HG03159 (cell line): ENCODE measurements at regions not wholly inside any gene's neighbourhood (a gene's known extent, or its start where the extent isn't known, plus 50 kb on each side); places are given as distances from the start of the nearest gene placed in this dataset.

ENCODE experiments used
- ATAC-seq: cut with Tn5 transposase; IDR thresholded peaks from one replicate; pipeline ENCODE4 v1.9.1; 2021; ENCODE audit warnings: mild to moderate bottlenecking, moderate library complexity; ENCODE audit not compliant: unreplicated experiment

DNA sequence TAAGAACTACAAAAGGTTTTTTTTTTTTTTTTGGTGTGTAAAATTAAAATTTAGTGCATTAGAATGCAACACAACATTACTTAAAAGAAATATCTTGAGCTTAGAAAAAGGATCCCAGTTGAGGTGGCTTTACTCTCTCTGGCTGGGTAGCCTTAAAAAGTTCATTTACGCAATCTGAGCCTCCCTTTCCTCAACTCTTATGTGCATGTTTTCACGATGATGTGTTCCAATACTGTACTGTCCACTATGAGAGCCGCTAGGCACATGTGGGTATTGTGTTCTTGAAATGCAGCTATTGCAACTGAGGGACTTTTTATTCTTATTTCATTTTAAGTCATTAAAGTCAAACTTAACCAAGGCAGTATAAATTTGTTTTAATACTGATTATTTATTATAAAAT, 460.9 kb upstream of the SYT1 start:
- ATAC-seq = no peak

DNA sequence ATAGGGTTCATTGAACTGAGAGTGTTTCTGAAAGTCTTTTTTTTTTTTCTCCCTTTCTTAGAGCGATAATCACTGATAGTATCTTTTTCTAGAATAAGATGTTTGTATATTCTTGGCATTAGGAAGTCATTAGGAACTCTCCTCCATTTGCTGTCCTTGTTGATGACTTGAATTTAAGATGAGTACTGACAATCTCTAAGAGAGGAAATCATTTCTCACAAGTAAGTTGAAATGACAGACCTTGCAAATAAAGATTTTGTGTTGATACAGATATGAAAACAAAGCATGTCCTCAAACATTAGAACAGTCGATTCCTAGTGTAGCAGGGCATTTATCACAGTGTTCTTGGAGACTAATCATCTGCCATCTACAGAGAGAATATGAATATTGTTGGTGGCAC, 458.4 kb upstream of the SYT1 start:
- ATAC-seq = peak; percentile 3

DNA sequence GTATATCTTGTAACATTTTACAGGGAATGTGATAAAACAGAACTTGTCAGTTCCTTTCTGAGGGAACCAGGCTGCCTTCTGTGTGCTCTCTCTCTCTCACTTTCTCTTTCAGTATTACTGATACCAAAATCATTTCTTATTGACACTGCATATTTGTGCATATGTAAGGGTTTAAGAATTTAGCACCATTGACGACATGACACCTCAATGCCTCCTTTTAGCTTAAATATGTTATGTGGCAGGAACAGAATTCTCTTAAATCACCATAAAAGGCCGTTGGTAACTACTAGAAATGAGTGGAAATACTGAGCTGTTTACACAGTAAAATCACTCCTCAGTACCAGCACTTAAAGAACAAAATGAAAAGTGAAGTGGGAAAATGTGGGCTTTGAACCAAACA, 457.7 kb upstream of the SYT1 start:
- ATAC-seq = peak; percentile 88

DNA sequence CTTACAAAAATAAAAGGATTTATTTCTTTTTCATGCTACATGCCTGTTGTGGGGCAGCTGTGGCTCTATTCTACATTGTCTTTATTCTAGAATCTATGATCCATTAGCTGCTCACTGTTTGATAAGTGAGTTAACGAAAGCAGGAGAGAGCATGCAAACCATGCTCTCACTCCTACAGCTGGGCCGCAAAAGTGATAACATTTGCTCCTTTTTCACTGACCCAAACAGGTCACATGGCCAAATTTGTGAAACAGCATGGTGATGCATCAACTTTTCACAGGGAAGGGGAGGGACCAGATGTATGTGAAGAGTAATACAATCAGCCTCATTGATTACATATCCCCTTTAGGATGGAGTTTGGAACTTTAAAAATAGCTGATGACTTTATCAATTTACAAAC, 456.9 kb upstream of the SYT1 start:
- ATAC-seq = no peak

DNA sequence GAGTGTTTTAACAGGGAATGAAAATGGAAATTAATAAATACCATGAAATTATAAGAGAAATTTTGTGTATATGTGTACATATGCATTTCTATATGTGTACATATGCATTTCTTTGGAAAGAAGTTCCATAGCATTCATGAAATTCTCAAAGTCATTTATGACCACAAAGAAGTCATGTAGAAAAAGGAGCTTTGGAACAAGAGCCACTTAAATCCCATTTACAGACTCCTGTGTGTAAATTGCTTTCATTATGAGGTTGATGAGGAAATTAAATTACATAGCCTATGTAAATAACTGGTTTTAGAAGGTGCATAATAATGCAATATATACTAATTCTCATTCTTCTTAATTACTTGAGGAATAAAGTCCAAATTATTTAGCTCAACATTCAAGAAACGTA, 450.5 kb upstream of the SYT1 start:
- no peak for ATAC-seq

GRCh38 chr12:78418919-78419318, 445.7 kb upstream of the SYT1 start:
- no peak for ATAC-seq

DNA sequence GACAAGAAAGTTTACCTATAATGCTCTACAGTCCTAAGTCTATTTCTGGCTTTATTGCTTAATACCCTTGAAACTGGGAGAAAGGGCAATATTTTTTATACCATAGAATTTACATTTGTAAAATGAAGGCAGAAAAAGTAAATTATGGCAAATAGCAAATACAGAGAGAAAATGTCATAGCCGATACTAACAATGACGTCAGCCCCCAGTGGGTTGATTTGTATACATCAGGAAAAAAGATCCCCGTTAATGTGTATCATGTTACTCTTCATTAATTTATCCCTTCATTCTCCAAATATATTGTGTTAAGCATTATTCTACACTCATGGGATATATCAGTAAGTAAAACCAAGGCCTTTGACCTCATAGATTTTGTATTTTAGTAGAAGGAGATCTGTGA, 445.1 kb upstream of the SYT1 start:
- no peak for ATAC-seq

GRCh38 chr12:78420991-78421390, 443.6 kb upstream of the SYT1 start:
- no peak for ATAC-seq

GRCh38 chr12:78430551-78430950, 434.0 kb upstream of the SYT1 start:
- ATAC-seq = no peak

DNA sequence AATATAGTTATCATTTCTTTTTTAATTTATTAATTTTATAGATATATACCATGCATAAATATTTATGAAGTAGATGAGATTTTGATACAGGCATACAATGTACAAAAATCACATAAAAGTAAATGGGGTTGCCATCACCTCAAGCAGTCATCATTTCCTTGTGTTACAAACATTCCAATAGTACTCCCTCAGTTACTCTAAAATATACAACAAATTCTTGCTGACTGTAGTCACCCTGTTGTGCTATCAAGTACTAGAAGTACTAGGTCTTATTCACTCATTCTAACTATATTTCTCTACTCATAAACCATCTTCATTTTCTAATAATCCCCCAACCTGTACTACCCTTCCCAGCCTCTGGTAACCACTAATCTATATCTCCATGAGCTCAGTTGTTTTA, 432.6 kb upstream of the SYT1 start:
- no peak for ATAC-seq

DNA sequence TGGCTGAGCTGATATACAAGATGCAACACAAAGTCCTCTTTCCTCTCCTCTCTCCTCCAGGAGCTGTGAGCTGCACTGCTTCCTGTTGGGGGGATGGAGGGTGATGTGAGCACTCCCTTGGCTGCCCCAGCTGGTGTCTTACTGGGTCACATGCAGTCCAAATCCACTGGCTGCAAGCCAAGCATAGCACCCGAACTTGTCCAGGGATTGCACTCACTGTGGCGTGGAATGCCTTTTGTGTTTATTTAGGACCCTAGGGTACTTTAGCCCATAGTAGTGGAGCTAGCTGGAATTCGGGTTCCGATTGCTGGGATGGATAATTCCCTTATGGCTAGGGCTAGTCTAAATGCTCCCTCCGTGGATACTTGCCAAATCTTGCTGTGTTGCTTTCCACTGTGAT, 424.9 kb upstream of the SYT1 start:
- no peak for ATAC-seq

- ATAC-seq = no peak
Observed at GRCh38 chr12:78441737-78442453, 422.7 kb upstream of the SYT1 start.

GRCh38 chr12:78442454-78442801, 422.1 kb upstream of the SYT1 start:
- no peak for ATAC-seq

- ATAC-seq = no peak
Observed at GRCh38 chr12:78446555-78446954, 418.0 kb upstream of the SYT1 start.

DNA sequence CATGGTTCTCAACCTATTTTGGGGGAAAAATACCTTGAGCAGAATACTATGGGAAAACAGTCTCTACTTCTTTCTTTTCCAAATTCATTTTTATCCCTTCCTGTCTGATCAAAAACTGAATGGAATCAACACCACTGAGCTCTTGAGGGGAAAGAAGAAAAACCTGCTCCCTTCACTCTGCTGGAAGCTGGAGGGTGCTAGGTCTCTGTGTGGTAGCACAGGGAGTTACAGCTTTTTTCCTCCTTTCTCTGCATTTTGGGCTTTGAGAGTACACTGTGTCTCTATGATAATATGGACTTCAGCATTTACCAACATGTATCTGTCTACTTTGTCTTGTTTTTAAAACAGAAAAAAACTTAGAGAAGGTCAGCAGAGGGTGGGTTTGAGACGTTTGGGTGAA, 417.2 kb upstream of the SYT1 start:
- no peak for ATAC-seq

GRCh38 chr12:78448692-78449091, 415.9 kb upstream of the SYT1 start:
- no peak for ATAC-seq

DNA sequence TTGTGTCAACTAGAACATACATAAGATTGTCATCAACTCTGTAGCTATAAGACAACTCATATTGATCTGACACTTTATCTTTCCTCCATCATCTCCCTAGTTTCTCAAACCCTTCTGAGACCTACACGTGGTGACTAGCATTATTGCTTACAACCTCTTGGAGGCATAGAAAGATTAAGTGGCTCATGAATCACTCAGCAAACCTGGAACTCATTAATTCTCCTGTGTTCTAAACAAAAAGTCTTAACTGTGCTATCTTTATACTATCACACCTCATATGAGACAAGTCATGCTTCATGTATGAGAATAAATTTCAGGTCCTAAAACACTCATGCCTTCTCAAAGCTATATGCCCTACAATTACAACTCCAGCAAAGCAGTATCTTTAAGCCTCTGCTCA, 408.6 kb upstream of the SYT1 start:
- no peak for ATAC-seq

- peak; percentile 100 for ATAC-seq
Observed at GRCh38 chr12:78457938-78458337, 406.6 kb upstream of the SYT1 start.

DNA sequence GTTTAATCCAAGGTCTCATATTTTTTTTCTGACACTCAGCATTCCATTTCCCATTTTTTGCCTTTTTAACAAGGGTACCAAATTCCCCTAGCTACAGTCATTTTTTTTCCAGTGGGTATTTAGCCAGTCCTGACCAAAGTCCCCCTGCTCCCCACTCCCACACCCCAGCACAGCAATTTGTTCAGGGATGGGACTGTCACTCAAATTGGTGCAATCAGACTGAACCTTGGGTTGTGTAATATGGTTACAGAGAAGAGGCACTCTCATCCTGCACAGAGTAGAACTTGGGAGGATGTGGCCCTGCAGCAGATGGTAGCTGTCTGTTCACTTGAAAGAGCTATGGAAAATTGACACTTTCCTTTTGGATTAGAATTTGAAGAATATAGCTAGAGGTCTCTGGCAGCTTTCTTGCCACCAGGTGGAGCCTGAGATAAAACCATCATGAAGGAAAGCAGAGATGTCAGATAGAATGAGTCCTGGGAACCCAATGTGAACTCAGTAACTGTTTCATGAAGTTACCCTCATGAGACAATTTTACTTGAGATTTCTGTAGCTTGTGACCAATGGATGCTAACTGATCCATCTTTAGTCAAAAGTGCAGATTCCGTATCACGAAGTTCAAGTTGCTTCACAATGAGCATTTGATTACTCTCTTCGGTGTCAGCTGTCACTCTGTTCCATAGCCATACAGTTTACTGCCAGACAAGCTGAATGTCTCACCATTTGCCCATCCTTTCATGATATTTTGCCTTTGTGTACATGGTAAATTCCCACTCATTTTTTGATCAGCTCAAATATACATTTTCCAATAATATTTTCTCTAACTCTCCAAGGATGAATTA, 394.0 kb upstream of the SYT1 start:
- peak; percentile 66 for ATAC-seq

GRCh38 chr12:78473136-78473535, 391.4 kb upstream of the SYT1 start:
- no peak for ATAC-seq

DNA sequence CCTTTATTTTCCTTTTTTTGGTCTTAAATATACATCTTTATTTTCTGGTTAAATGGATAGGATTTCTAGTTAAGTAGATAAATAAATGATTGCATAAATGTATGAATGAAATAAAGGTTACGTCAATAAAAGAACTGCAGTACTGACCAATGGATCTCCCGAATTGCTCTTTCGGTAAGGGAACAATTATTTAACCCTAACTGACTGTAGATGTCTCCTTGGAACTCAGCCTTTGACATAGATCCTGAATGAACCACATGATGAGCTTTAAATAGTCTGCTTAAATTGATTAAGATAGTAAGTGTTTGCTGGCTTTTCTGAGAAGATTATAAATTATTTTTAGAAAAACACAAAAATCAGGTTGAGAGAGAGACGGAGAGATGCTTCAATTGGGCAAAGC, 391.0 kb upstream of the SYT1 start:
- no peak for ATAC-seq

GRCh38 chr12:78483767-78484315, 380.7 kb upstream of the SYT1 start:
- ATAC-seq = no peak
